ENCODE measurements at regions not wholly inside any gene's neighbourhood (a gene's known extent, or its start where the extent isn't known, plus 50 kb on each side); places are given as distances from the start of the nearest gene placed in this dataset.

- intact Hi-C loops (cut with DNase I): no loop called here
- Histone ChIP-seq H3K27me3 (peaks cover 20% of the 10 kb centered on the region), H3K4me3 (no peak overlapping the region), H3K36me3 (replicated peaks in 1 of 2) (no peaks in the 10 kb centered on the region), H3K9me3 (replicated peaks in 1 of 3) (no peaks in the 10 kb centered on the region), H3K4me1 (replicated peaks in 1 of 2) (no peaks in the 10 kb centered on the region), H3K27ac (no peak overlapping the region)
- DNase-seq: peak in 1 of 7 donors; percentile 5
- TF ChIP-seq POLR2A (IDR thresholded peaks at IDR 0.05): no peak
- no peak for TF ChIP-seq CTCF (IDR thresholded peaks at IDR 0.05)
- WGBS, 4 donors: 84 to 95% (median 88%) methylated on average over 7 of the region's 7 CpGs
Measured at GRCh38 chr3:193774272-193774915, 181.4 kb downstream of the OPA1 start.

GRCh38 chr3:193774916-193775285 lies 181.9 kb downstream of the OPA1 start:
- DNase-seq: peak in 1 of 7 donors; percentile 3
- H3K27ac ChIP-seq: no peak overlapping the region
- H3K4me1 ChIP-seq (replicated peaks in 1 of 2): no peaks in the 10 kb centered on the region
- no peaks in the 10 kb centered on the region for H3K9me3 ChIP-seq (replicated peaks in 1 of 3)
- intact Hi-C loops (cut with DNase I): no loop called here
- H3K4me3 ChIP-seq: no peak overlapping the region
- WGBS, 4 donors: 88 to 91% (median 89%) methylated on average over 6 of the region's 6 CpGs
- no peak for TF ChIP-seq POLR2A (IDR thresholded peaks at IDR 0.05)
- TF ChIP-seq CTCF (IDR thresholded peaks at IDR 0.05): no peak
- H3K36me3 ChIP-seq (replicated peaks in 1 of 2): no peaks in the 10 kb centered on the region
- peaks cover 20% of the 10 kb centered on the region for H3K27me3 ChIP-seq

GRCh38 chr3:193775421-193776077 lies 182.5 kb downstream of the OPA1 start:
- Histone ChIP-seq H3K36me3 (replicated peaks in 1 of 2) (no peaks in the 10 kb centered on the region), H3K9me3 (replicated peaks in 1 of 3) (no peaks in the 10 kb centered on the region), H3K4me3 (no peak overlapping the region), H3K27ac (no peak overlapping the region), H3K27me3 (peaks cover 20% of the 10 kb centered on the region), H3K4me1 (replicated peaks in 1 of 2) (no peaks in the 10 kb centered on the region)
- WGBS, 4 donors: 86 to 91% (median 89%) methylated on average over 11 of the region's 11 CpGs
- no peak for DNase-seq
- intact Hi-C loops (cut with DNase I): no loop called here
- TF ChIP-seq POLR2A (IDR thresholded peaks at IDR 0.05) (no peak), CTCF (IDR thresholded peaks at IDR 0.05) (no peak)

- peaks cover 0 to 2% of the 10 kb centered on the region in 2 donors for H3K4me1 ChIP-seq (replicated peaks in 1 of 2)
- H3K27ac ChIP-seq: no peak overlapping the region
- peaks cover 20% of the 10 kb centered on the region for H3K27me3 ChIP-seq
- DNase-seq: no peak
- 66 to 74% (median 71%) methylated on average over 7 of the region's 7 CpGs for WGBS, 4 donors
- no peaks in the 10 kb centered on the region for H3K9me3 ChIP-seq (replicated peaks in 1 of 3)
- no peak for TF ChIP-seq POLR2A (IDR thresholded peaks at IDR 0.05)
- no peak for TF ChIP-seq CTCF (IDR thresholded peaks at IDR 0.05)
- intact Hi-C loops (cut with DNase I): no loop called here
- no peaks in the 10 kb centered on the region for H3K36me3 ChIP-seq (replicated peaks in 1 of 2)
- no peak overlapping the region for H3K4me3 ChIP-seq
Measured at GRCh38 chr3:193776626-193777358, 183.8 kb downstream of the OPA1 start.

Data from adrenal gland (tissue), 9 donors.